ENCODE measurements at regions not wholly inside any gene's neighbourhood (a gene's known extent, or its start where the extent isn't known, plus 50 kb on each side); places are given as distances from the start of the nearest gene placed in this dataset.

GRCh38 chr14:89614009-89614691 is 197.1 kb upstream of the FOXN3 start:
- peaks cover 0 to 20% (median 5%) of the 10 kb centered on the region in 4 donors for H3K4me1 ChIP-seq
- DNase-seq (no peak), ATAC-seq (no peak)
- H3K4me3 ChIP-seq, result no peak overlapping the region
- H3K36me3 ChIP-seq, result no peaks in the 10 kb centered on the region
- TF ChIP-seq CTCF (IDR thresholded peaks at IDR 0.05), result no peak
- no peak for TF ChIP-seq POLR2A (IDR thresholded peaks at IDR 0.05)
- intact Hi-C loops (cut with DNase I), result no loop called here
- H3K27ac ChIP-seq, result no peak overlapping the region
- WGBS (ENCODE audit: insufficient coverage, low coverage, low lambda C conversion rate, missing lambda C conversion rate), result 58% methylated on average over 4 of the region's 4 CpGs
- H3K27me3 ChIP-seq, result no peaks in the 10 kb centered on the region
- no peaks in the 10 kb centered on the region for H3K9me3 ChIP-seq

GRCh38 chr14:89613260-89614008 is 196.4 kb upstream of the FOXN3 start:
- no peak for ATAC-seq
- H3K4me1 ChIP-seq, result peaks cover 0 to 20% (median 5%) of the 10 kb centered on the region in 4 donors

GRCh38 chr14:89609500-89610100 is 192.6 kb upstream of the FOXN3 start:
- intact Hi-C loops (cut with DNase I), result no loop called here
- H3K4me1 ChIP-seq, result no peaks in the 10 kb centered on the region
- 90% methylated on average over 12 of the region's 12 CpGs for WGBS (ENCODE audit: insufficient coverage, low coverage, low lambda C conversion rate, missing lambda C conversion rate)
- no peak for DNase-seq
- TF ChIP-seq CTCF (IDR thresholded peaks at IDR 0.05) (no peak), POLR2A (IDR thresholded peaks at IDR 0.05) (no peak)
- no peak overlapping the region for H3K27ac ChIP-seq
- H3K27me3 ChIP-seq, result no peaks in the 10 kb centered on the region
- H3K36me3 ChIP-seq, result no peaks in the 10 kb centered on the region
- ATAC-seq, result no peak
- H3K4me3 ChIP-seq, result no peak overlapping the region
- no peaks in the 10 kb centered on the region for H3K9me3 ChIP-seq

More at GRCh38 chr14:89613260-89614008, 196.4 kb upstream of the FOXN3 start:
- intact Hi-C loops (cut with DNase I), result no loop called here
- DNase-seq, result no peak
- H3K27me3 ChIP-seq, result no peaks in the 10 kb centered on the region
- no peaks in the 10 kb centered on the region for H3K9me3 ChIP-seq
- no peaks in the 10 kb centered on the region for H3K36me3 ChIP-seq
- no peak for TF ChIP-seq POLR2A (IDR thresholded peaks at IDR 0.05)
- no peak for TF ChIP-seq CTCF (IDR thresholded peaks at IDR 0.05)
- H3K4me3 ChIP-seq, result no peak overlapping the region
- H3K27ac ChIP-seq, result no peak overlapping the region
- WGBS (ENCODE audit: insufficient coverage, low coverage, low lambda C conversion rate, missing lambda C conversion rate), result 81% methylated on average over 5 of the region's 5 CpGs

GRCh38 chr14:89607453-89607852 is 190.4 kb upstream of the FOXN3 start:
- Histone ChIP-seq H3K27ac (no peak overlapping the region), H3K4me1 (no peaks in the 10 kb centered on the region), H3K9me3 (no peaks in the 10 kb centered on the region), H3K27me3 (no peaks in the 10 kb centered on the region), H3K4me3 (no peak overlapping the region), H3K36me3 (no peaks in the 10 kb centered on the region)
- DNase-seq, result no peak
- intact Hi-C loops (cut with DNase I), result no loop called here
- TF ChIP-seq POLR2A (IDR thresholded peaks at IDR 0.05), result no peak
- WGBS (ENCODE audit: insufficient coverage, low coverage, low lambda C conversion rate, missing lambda C conversion rate), result 98% methylated on average over 6 of the region's 6 CpGs
- no peak for ATAC-seq

Data from right lobe of liver (tissue), 6 donors.